Ovary (tissue), 7 donors: ENCODE measurements at regions not wholly inside any gene's neighbourhood (a gene's known extent, or its start where the extent isn't known, plus 50 kb on each side); places are given as distances from the start of the nearest gene placed in this dataset.

ENCODE experiments used
- DNase-seq, 5 donors: peaks; one replicate each; pipeline ENCODE4 v3.0.0-alpha.2; 2019 to 2020
- H3K27ac ChIP-seq, 2 donors: fragments of 200-600 bp; one replicate each; pipeline versions ENCODE4 v1.5.1 to v1.8.0; 2019 to 2022
- H3K27me3 ChIP-seq: fragments of 200-600 bp; one replicate; pipeline ENCODE4 v1.8.0; 2022
- H3K36me3 ChIP-seq: fragments of 200-600 bp; sonication (generic); one replicate; pipeline ENCODE4 v1.5.1; 2019
- H3K4me1 ChIP-seq: one replicate; pipeline ENCODE4 v1.8.1; 2013; ENCODE audit warnings: mild to moderate bottlenecking, moderate library complexity; ENCODE audit not compliant: insufficient read depth
- H3K4me3 ChIP-seq: fragments of 200-600 bp; sonication (generic); one replicate; pipeline ENCODE4 v1.5.1; 2017
- H3K9me3 ChIP-seq, 2 donors: fragments of 200-600 bp in 1 of 2; sonication (generic) in 1 of 2; one replicate each; pipeline versions ENCODE4 v1.5.1 to v1.8.1; 2013 to 2019; ENCODE audit warnings: mild to moderate bottlenecking in 1 of 2, moderate library complexity in 1 of 2
- EP300 ChIP-seq: sonication (generic); formaldehyde crosslinking; IDR thresholded peaks from one replicate; pipeline ENCODE4 v1.6.1; 2017; ENCODE audit warnings: antibody characterized with exemption
- POLR2A ChIP-seq: fragments of 450-650 bp; IDR thresholded peaks from one replicate; pipeline ENCODE4 v1.6.1; 2017; ENCODE audit warnings: antibody characterized with exemption, mild to moderate bottlenecking, moderate library complexity
- WGBS, 3 donors: extraction: QIAGEN DNeasy Blood & Tissue Kit in 1 of 3; methylation state at CpG; one replicate each; pipeline versions ENCODE4 v1.1.5 to v1.1.7; 2013 to 2017; 5-methylcytosine and 5-hydroxymethylcytosine counted together
- intact Hi-C, 4 donors: fragments of 100-400 bp; cut with DNase I; formaldehyde crosslinking; loops; one replicate each; pipeline versions ENCODE4 v1.11.0 to v1.15.1; 2022 to 2023
- TF ChIP-seq, protein P1 (sequence below), 3 donors: fragments of 450-650 bp in 2 of 3; fragments of 200-600 bp in 1 of 3; IDR thresholded peaks; one replicate each; pipeline versions ENCODE4 v1.5.1 to v1.8.0; 2016 to 2022; ENCODE audit warnings: antibody characterized with exemption in 3 of 3, mild to moderate bottlenecking in 1 of 3
- donor health status: DM: no; HTN: no; CAD: no; lungs with moderate emphysema.
- donor health status: DM: no; HTN: no; CAD: no.
- donor health status: Bipolar disorder and iron deficiency.
- donor health status: DM: no; HTN: no; CAD: no.
- donor health status: DM: yes; HTN: yes; CAD: no.

DNA sequence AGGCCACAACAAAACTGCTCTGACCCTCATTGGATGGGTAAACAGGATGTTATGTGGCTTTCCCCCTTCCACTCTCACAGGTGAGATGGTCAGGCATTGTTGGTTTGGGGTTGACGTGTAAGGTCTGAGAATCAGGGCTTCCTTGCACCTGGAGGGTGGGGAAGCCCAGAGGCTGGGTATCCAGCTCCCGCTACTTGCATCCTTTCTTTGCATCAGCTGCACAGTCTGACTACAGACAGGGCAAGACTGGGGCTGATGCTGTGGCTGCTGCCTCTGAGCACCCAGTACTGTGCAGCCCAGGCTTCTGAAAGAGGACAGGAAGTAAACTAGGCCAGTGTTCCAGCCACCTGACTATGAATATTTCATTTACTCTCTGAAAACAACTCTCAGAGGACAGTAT lies 58.0 kb upstream of the ATP2B2 start:
- Histone ChIP-seq H3K9me3 (no peaks in the 10 kb centered on the region), H3K4me1 (no peaks in the 10 kb centered on the region), H3K36me3 (no peaks in the 10 kb centered on the region), H3K27ac (no peak overlapping the region), H3K4me3 (no peak overlapping the region), H3K27me3 (no peaks in the 10 kb centered on the region)
- intact Hi-C loops, result no loop called here
- 72 to 87% (median 76%) methylated on average over 2 of the region's 2 CpGs for WGBS, 3 donors
- TF ChIP-seq POLR2A (no peak), EP300 (no peak)
- TF ChIP-seq, protein P1, sequence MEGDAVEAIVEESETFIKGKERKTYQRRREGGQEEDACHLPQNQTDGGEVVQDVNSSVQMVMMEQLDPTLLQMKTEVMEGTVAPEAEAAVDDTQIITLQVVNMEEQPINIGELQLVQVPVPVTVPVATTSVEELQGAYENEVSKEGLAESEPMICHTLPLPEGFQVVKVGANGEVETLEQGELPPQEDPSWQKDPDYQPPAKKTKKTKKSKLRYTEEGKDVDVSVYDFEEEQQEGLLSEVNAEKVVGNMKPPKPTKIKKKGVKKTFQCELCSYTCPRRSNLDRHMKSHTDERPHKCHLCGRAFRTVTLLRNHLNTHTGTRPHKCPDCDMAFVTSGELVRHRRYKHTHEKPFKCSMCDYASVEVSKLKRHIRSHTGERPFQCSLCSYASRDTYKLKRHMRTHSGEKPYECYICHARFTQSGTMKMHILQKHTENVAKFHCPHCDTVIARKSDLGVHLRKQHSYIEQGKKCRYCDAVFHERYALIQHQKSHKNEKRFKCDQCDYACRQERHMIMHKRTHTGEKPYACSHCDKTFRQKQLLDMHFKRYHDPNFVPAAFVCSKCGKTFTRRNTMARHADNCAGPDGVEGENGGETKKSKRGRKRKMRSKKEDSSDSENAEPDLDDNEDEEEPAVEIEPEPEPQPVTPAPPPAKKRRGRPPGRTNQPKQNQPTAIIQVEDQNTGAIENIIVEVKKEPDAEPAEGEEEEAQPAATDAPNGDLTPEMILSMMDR (IDR thresholded peaks at IDR 0.05), result no peak
- DNase-seq, result no peak

DNA sequence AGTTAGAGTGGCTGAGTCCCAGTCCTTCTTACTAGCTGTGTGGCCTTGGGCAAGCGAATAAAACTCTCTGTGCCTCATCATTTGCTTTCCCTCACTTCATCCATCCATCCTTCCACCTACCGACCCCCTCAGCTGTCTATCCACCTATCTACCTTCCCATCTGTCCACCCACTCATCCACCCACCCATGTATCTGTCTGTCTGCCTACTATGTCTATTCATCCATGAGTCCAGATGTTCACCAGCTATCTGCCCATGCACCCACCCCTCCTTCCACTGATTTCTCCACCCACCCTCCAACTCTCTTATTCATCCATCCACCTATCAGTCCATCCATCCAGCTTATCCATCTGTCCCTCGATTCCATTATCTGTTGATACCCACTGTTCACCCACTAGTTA lies 60.4 kb upstream of the ATP2B2 start:
- H3K4me1 ChIP-seq, result no peaks in the 10 kb centered on the region
- H3K4me3 ChIP-seq, result no peak overlapping the region
- TF ChIP-seq POLR2A (no peak), EP300 (no peak)
- TF ChIP-seq, protein P1 (IDR thresholded peaks at IDR 0.05), result no peak
- no peaks in the 10 kb centered on the region for H3K27me3 ChIP-seq
- no peaks in the 10 kb centered on the region for H3K9me3 ChIP-seq
- no peak overlapping the region for H3K27ac ChIP-seq
- WGBS, 3 donors, result 63 to 69% (median 64%) methylated on average over 3 of the region's 3 CpGs
- intact Hi-C loops, result no loop called here
- no peak for DNase-seq
- H3K36me3 ChIP-seq, result no peaks in the 10 kb centered on the region

DNA sequence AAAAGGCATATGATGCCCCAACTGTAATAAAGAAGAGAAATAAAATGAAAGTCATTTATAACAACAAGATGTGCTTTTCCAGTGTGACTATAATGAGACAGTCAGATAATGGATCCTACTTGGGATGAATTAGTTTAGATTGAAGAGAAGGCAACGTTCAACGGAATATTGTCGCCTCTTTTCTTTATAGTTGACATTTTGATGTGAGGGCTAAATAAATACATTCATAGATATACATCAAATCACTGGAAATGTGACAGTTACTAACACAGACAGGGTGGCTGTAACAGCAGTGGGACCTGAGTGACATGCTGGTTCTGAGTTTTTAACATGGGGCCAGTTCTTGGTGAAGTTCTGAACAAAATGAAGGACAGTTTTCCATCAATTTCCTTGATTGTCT lies 61.1 kb upstream of the ATP2B2 start:
- Histone ChIP-seq H3K4me3 (no peak overlapping the region), H3K9me3 (no peaks in the 10 kb centered on the region), H3K27ac (no peak overlapping the region), H3K4me1 (no peaks in the 10 kb centered on the region), H3K27me3 (no peaks in the 10 kb centered on the region), H3K36me3 (no peaks in the 10 kb centered on the region)
- TF ChIP-seq POLR2A, result no peak
- no peak for TF ChIP-seq EP300
- TF ChIP-seq, protein P1 (IDR thresholded peaks at IDR 0.05), result no peak
- WGBS, 3 donors, result 86 to 94% (median 88%) methylated on average over 3 of the region's 3 CpGs
- intact Hi-C loops, result no loop called here
- no peak for DNase-seq

DNA sequence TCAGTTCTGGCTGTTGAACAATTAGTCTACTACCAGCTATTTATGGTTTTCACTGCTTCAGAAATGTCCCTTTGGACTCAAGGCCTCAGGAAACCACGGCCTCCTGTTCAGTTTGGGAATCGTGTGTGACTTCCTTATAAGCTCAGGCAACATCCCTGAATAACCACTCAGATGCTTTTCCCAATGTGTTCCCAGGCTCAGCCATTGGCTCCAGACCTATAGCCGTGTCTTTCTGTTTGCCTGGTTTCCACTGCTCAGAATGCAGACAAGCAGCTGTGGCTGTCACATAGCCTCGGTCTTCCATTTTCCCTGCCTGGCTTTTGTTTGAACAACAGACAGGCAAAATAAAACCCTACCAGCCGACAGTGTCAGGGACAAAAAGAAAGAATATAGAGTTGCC lies 63.2 kb upstream of the ATP2B2 start:
- Histone ChIP-seq H3K4me1 (no peaks in the 10 kb centered on the region), H3K4me3 (no peak overlapping the region), H3K9me3 (no peaks in the 10 kb centered on the region), H3K36me3 (no peaks in the 10 kb centered on the region), H3K27me3 (no peaks in the 10 kb centered on the region), H3K27ac (no peak overlapping the region)
- WGBS, 3 donors, result 48 to 61% (median 57%) methylated on average over 5 of the region's 5 CpGs
- TF ChIP-seq, protein P1 (IDR thresholded peaks at IDR 0.05), result no peak
- TF ChIP-seq POLR2A (no peak), EP300 (no peak)
- intact Hi-C loops, result no loop called here
- no peak for DNase-seq
